Kidney epithelial cell (primary cell): ENCODE measurements at regions not wholly inside any gene's neighbourhood (a gene's known extent, or its start where the extent isn't known, plus 50 kb on each side); places are given as distances from the start of the nearest gene placed in this dataset.
A peak's percentile ranks its signal among the peaks of the same experiment; 100 is the strongest.

Experiments
- DNase-seq: peaks from one replicate; pipeline ENCODE4 v3.0.0-alpha.2; 2010; ENCODE audit warnings: low read depth
- H3K27me3 ChIP-seq: 2 replicates; pipeline ENCODE4 v1.6.0; 2011; ENCODE audit warnings: low read length; ENCODE audit not compliant: control insufficient read depth, insufficient read depth
- H3K36me3 ChIP-seq: 2 replicates; pipeline ENCODE4 v1.5.1; 2011; ENCODE audit warnings: low read length; ENCODE audit not compliant: control insufficient read depth, insufficient read depth
- H3K4me3 ChIP-seq: 2 replicates; pipeline ENCODE4 v1.5.1; 2011; ENCODE audit warnings: low read depth, mild to moderate bottlenecking, control low read depth, low read length
- TF ChIP-seq, protein P1 (sequence below): IDR thresholded peaks from 2 replicates; pipeline ENCODE4 v1.5.1; 2011; ENCODE audit warnings: mild to moderate bottlenecking, moderate library complexity, low read length, control low read depth, inconsistent platforms; ENCODE audit not compliant: insufficient read depth, poor library complexity, severe bottlenecking

DNA sequence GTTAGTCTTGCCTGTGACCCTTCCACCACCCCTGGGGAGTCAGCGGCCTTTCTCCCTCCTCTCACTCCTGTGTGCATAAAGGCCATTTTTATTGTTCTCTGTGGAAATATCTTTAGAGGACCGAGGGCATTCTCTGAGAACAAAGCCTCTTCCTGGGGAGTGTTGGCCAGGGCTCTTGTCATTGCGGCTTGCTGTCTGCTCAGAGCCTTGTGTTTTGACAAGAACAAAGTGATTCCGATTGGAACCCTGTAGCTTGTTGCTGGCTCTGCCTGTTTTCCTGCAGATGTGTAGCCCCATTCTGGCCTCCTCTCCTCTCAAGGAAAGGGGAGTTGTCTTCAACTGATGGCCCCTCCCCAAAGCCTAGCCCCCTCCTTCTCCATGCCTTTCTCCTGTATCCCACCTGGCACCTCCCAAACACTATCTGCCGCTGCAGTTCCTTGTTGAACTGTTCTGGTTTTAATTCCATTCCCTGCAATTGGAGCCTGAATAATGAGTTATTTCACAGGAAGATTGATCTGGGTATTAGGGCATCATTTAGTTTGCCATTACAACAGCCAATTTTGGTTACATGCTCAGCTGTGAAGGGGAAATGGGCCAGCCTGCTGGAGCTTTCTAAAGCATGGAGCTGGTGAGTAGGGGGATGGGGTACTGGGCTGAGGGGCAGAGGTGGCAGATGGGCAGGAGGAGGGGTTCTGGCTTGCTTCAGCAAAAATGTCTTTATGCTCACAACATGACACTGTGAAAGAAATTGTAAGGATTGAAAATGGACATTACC is 252.5 kb downstream of the LRFN2 start:
- peaks cover 11% of the 10 kb centered on the region for H3K27me3 ChIP-seq
- DNase-seq = no peak
- H3K36me3 ChIP-seq = no peaks in the 10 kb centered on the region
- H3K4me3 ChIP-seq = no peak overlapping the region
- TF ChIP-seq, protein P1, sequence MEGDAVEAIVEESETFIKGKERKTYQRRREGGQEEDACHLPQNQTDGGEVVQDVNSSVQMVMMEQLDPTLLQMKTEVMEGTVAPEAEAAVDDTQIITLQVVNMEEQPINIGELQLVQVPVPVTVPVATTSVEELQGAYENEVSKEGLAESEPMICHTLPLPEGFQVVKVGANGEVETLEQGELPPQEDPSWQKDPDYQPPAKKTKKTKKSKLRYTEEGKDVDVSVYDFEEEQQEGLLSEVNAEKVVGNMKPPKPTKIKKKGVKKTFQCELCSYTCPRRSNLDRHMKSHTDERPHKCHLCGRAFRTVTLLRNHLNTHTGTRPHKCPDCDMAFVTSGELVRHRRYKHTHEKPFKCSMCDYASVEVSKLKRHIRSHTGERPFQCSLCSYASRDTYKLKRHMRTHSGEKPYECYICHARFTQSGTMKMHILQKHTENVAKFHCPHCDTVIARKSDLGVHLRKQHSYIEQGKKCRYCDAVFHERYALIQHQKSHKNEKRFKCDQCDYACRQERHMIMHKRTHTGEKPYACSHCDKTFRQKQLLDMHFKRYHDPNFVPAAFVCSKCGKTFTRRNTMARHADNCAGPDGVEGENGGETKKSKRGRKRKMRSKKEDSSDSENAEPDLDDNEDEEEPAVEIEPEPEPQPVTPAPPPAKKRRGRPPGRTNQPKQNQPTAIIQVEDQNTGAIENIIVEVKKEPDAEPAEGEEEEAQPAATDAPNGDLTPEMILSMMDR = no peak

GRCh38 chr6:40331545-40331944 is 255.6 kb downstream of the LRFN2 start:
- TF ChIP-seq, protein P1 = no peak
- Histone ChIP-seq H3K4me3 (no peak overlapping the region), H3K27me3 (peaks cover 11% of the 10 kb centered on the region), H3K36me3 (no peaks in the 10 kb centered on the region)
- DNase-seq = no peak

DNA sequence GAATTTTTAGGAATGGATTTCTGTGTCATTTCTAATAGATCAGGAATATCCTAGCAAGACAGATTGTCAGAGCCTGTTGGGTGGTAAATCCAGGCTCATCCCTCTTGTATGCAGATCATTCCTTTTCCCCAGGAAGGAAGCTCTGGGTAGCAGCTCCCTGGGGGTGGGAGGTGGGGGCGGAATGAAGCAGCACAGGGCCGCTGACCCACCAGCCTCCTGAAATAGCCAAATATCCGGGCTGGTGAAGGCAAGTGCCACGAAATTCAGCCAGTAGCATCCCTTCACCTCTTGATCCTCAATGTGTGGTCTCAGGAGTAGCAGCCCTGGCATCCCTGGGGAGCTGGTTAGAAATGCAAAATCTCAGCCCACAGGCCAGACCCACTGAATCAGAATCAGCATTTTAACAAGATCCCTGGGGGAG is 256.9 kb downstream of the LRFN2 start:
- no peaks in the 10 kb centered on the region for H3K36me3 ChIP-seq
- TF ChIP-seq, protein P1 = no peak

GRCh38 chr6:40328986-40329545 is 258.1 kb downstream of the LRFN2 start:
- Histone ChIP-seq H3K27me3 (peaks cover 11% of the 10 kb centered on the region), H3K36me3 (no peaks in the 10 kb centered on the region), H3K4me3 (no peak overlapping the region)
- no peak for DNase-seq
- TF ChIP-seq, protein P1 = no peak

More for the DNA sequence above, 256.9 kb downstream of the LRFN2 start:
- no peak overlapping the region for H3K4me3 ChIP-seq
- H3K27me3 ChIP-seq = peaks cover 11% of the 10 kb centered on the region
- DNase-seq = no peak

DNA sequence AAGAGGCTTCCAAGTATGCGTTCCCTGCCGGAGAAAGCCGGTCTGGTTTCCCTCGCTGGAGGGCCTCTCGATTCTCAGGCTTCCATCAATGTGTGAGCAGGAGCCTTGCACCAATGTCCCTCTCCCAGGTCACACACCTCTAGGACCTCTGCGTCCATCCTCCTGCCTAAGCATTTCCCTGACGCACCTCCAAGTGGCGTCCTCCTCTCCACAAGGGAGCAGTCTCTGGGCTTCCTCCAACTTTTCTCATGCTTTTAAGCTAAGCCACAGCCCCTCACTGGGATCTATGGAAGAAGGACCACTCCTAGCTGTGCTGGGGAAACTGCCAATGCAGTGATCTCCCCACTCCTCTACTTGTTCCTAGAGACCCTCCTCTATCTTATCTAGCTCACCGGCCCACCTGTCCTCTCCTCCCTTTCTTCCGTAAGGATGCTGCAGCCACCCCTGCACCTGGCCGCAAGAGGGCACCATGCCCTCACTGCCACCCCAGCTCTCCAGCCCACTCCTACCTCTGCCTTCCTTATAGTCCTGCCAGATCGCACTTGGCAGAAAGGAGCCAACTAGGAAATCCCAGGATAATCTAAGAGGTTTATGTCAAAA is 258.7 kb downstream of the LRFN2 start:
- Histone ChIP-seq H3K36me3 (no peaks in the 10 kb centered on the region), H3K27me3 (peaks cover 11% of the 10 kb centered on the region), H3K4me3 (no peak overlapping the region)
- DNase-seq = no peak
- TF ChIP-seq, protein P1 = peak; percentile 69
